SK-N-SH treated with all-trans-retinoic acid at 6 μM for 48 hours (cell line): ENCODE measurements at regions not wholly inside any gene's neighbourhood (a gene's known extent, or its start where the extent isn't known, plus 50 kb on each side); places are given as distances from the start of the nearest gene placed in this dataset.

ENCODE experiments used
- ATAC-seq: fragments of 200-7000 bp; cut with Tn5 transposase; 3 replicates; pipeline ENCODE4 v1.9.1; 2020; ENCODE audit warnings: mild to moderate bottlenecking, moderate library complexity
- ARNTL ChIP-seq: fragments of 450-650 bp; formaldehyde crosslinking; IDR thresholded peaks from 2 replicates; pipeline ENCODE4 v1.5.0; 2020; ENCODE audit warnings: low read depth, mild to moderate bottlenecking, moderate library complexity, borderline replicate concordance
- BACH2 ChIP-seq: fragments of 250-450 bp; sonication (Bioruptor Pico); IDR thresholded peaks from 2 replicates; pipeline ENCODE4 v1.9.0; 2021; ENCODE audit warnings: mild to moderate bottlenecking, borderline replicate concordance
- CREB5 ChIP-seq: fragments of 250-450 bp; sonication (Bioruptor Pico); IDR thresholded peaks from 2 replicates; pipeline ENCODE4 v1.5.1; 2020; ENCODE audit warnings: low read depth, mild to moderate bottlenecking, moderate library complexity
- CSDC2 ChIP-seq: fragments of 250-450 bp; sonication (Bioruptor Pico); IDR thresholded peaks from 2 replicates; pipeline ENCODE4 v1.5.0; 2020; ENCODE audit warnings: mild to moderate bottlenecking, moderate library complexity
- CSRNP3 ChIP-seq: fragments of 250-450 bp; sonication (Bioruptor Pico); IDR thresholded peaks from 2 replicates; pipeline ENCODE4 v1.5.1; 2021; ENCODE audit warnings: mild to moderate bottlenecking, moderate library complexity
- ESRRG ChIP-seq: fragments of 250-450 bp; sonication (Bioruptor Pico); IDR thresholded peaks from 2 replicates; pipeline ENCODE4 v1.6.1; 2021; ENCODE audit warnings: mild to moderate bottlenecking
- GLIS3 ChIP-seq: fragments of 250-450 bp; sonication (Bioruptor Pico); IDR thresholded peaks from 2 replicates; pipeline ENCODE4 v1.5.0; 2020; ENCODE audit warnings: mild to moderate bottlenecking, moderate library complexity
- ISL1 ChIP-seq: fragments of 250-450 bp; sonication (Bioruptor Pico); IDR thresholded peaks from 2 replicates; pipeline ENCODE4 v2.1.2; 2022; ENCODE audit warnings: mild to moderate bottlenecking, moderate library complexity
- OSR1 ChIP-seq: fragments of 250-450 bp; sonication (Bioruptor Pico); IDR thresholded peaks from 2 replicates; pipeline ENCODE4 v1.8.0; 2022; ENCODE audit warnings: moderate library complexity, mild to moderate bottlenecking, inconsistent platforms
- PATZ1 ChIP-seq: fragments of 250-450 bp; sonication (Bioruptor Pico); IDR thresholded peaks from 2 replicates; pipeline ENCODE4 v1.8.0; 2020; ENCODE audit warnings: mild to moderate bottlenecking, moderate library complexity, borderline replicate concordance
- RARB ChIP-seq: fragments of 250-450 bp; sonication (Bioruptor Pico); IDR thresholded peaks from 2 replicates; pipeline ENCODE4 v1.8.0; 2021; ENCODE audit warnings: mild to moderate bottlenecking, moderate library complexity
- TCF4 ChIP-seq: fragments of 250-450 bp; sonication (Bioruptor Pico); IDR thresholded peaks from 2 replicates; pipeline ENCODE4 v1.8.0; 2021; ENCODE audit warnings: mild to moderate bottlenecking, moderate library complexity, borderline replicate concordance
- TOX ChIP-seq: fragments of 250-450 bp; sonication (Bioruptor Pico); IDR thresholded peaks from 2 replicates; pipeline ENCODE4 v1.8.0; 2021; ENCODE audit warnings: mild to moderate bottlenecking, moderate library complexity, borderline replicate concordance
- TSHZ2 ChIP-seq: fragments of 250-450 bp; sonication (Bioruptor Pico); IDR thresholded peaks from 2 replicates; pipeline ENCODE4 v1.5.0; 2020; ENCODE audit warnings: mild to moderate bottlenecking, moderate library complexity
- ZFP3 ChIP-seq: fragments of 250-450 bp; sonication (Bioruptor Pico); IDR thresholded peaks from 2 replicates; pipeline ENCODE4 v1.5.0; 2020; ENCODE audit warnings: mild to moderate bottlenecking, moderate library complexity
- ZNF565 ChIP-seq: fragments of 450-650 bp; formaldehyde crosslinking; conservative IDR thresholded peaks from 2 replicates; pipeline ENCODE4 v1.5.0; 2020; ENCODE audit warnings: low read depth, mild to moderate bottlenecking, moderate library complexity
- ZNF70 ChIP-seq: fragments of 450-650 bp; formaldehyde crosslinking; IDR thresholded peaks from 2 replicates; pipeline ENCODE4 v1.5.0; 2020; ENCODE audit warnings: mild to moderate bottlenecking, moderate library complexity
- ZNF8 ChIP-seq: fragments of 450-650 bp; formaldehyde crosslinking; IDR thresholded peaks from 2 replicates; pipeline ENCODE4 v1.5.0; 2020; ENCODE audit warnings: mild to moderate bottlenecking, moderate library complexity

- TF ChIP-seq TSHZ2 (CRISPR knock-in tag), result no peak
- TF ChIP-seq, all 23 proteins: peak for 0
Measured at GRCh38 chr6:76612954-76613353, 540.5 kb upstream of the IMPG1 start (continued).

- TF ChIP-seq ZNF565 (CRISPR knock-in tag) (no peak), CSRNP3 (no peak), ZFP3 (CRISPR knock-in tag) (no peak), TSHZ2 (CRISPR knock-in tag) (no peak), GLIS3 (CRISPR knock-in tag) (no peak), ZNF70 (CRISPR knock-in tag) (no peak), CSDC2 (CRISPR knock-in tag) (no peak)
- no peak for ATAC-seq
Measured at GRCh38 chr6:76609160-76609559, 536.7 kb upstream of the IMPG1 start.

- ATAC-seq, result no peak
- TF ChIP-seq CREB5 (no peak), OSR1 (no peak), ZNF565 (CRISPR knock-in tag) (no peak), TOX (no peak), RARB (CRISPR knock-in tag) (no peak), TCF4 (CRISPR knock-in tag) (no peak), ARNTL (CRISPR knock-in tag) (no peak), PATZ1 (CRISPR knock-in tag) (no peak), ISL1 (no peak), GLIS3 (CRISPR knock-in tag) (no peak), ZNF8 (CRISPR knock-in tag) (no peak), BACH2 (CRISPR knock-in tag) (no peak)
Measured at GRCh38 chr6:76594109-76594508, 521.6 kb upstream of the IMPG1 start.

- no peak for TF ChIP-seq TOX
- TF ChIP-seq CSDC2 (CRISPR knock-in tag), result no peak
- no peak for TF ChIP-seq OSR1
- TF ChIP-seq ESRRG, result no peak
- ATAC-seq, result no peak
Measured at GRCh38 chr6:76593668-76594067, 521.2 kb upstream of the IMPG1 start.
